ENCODE measurements at regions not wholly inside any gene's neighbourhood (a gene's known extent, or its start where the extent isn't known, plus 50 kb on each side); places are given as distances from the start of the nearest gene placed in this dataset.

- Histone ChIP-seq H3K27ac (no peak overlapping the region), H3K9me3 (no peaks in the 10 kb centered on the region), H3K27me3 (ENCODE audit: low read depth) (no peaks in the 10 kb centered on the region), H3K4me3 (no peak overlapping the region), H3K36me3 (no peaks in the 10 kb centered on the region), H3K4me1 (no peaks in the 10 kb centered on the region)
- DNase-seq (no peak), ATAC-seq (no peak)
- TF ChIP-seq CTCF (IDR thresholded peaks at IDR 0.05): no peak
- intact Hi-C loops (cut with DNase I): no loop called here
These were observed 191.2 kb upstream of the PELI2 start for GRCh38 chr14:55927028-55927427.

GRCh38 chr14:55928276-55928675, 189.9 kb upstream of the PELI2 start:
- no peak for DNase-seq
- H3K27ac ChIP-seq: no peak overlapping the region
- no peaks in the 10 kb centered on the region for H3K9me3 ChIP-seq
- no peaks in the 10 kb centered on the region for H3K27me3 ChIP-seq (ENCODE audit: low read depth)
- no peaks in the 10 kb centered on the region for H3K4me1 ChIP-seq
- H3K36me3 ChIP-seq: no peaks in the 10 kb centered on the region
- no peak overlapping the region for H3K4me3 ChIP-seq
- peak in 1 of 2 donors; percentile 37 for ATAC-seq
- intact Hi-C loops (cut with DNase I): no loop called here
- TF ChIP-seq CTCF (IDR thresholded peaks at IDR 0.05): no peak

GRCh38 chr14:55929136-55929535, 189.1 kb upstream of the PELI2 start:
- no peak for TF ChIP-seq CTCF (IDR thresholded peaks at IDR 0.05)
- no peaks in the 10 kb centered on the region for H3K36me3 ChIP-seq

GRCh38 chr14:55930016-55930784, 188.0 kb upstream of the PELI2 start:
- no peaks in the 10 kb centered on the region for H3K27me3 ChIP-seq (ENCODE audit: low read depth)
- H3K27ac ChIP-seq: no peak overlapping the region
- no peaks in the 10 kb centered on the region for H3K36me3 ChIP-seq

More at GRCh38 chr14:55929136-55929535, 189.1 kb upstream of the PELI2 start:
- DNase-seq (no peak), ATAC-seq (no peak)
- H3K27ac ChIP-seq: no peak overlapping the region
- H3K9me3 ChIP-seq: no peaks in the 10 kb centered on the region
- intact Hi-C loops (cut with DNase I): no loop called here
- H3K27me3 ChIP-seq (ENCODE audit: low read depth): no peaks in the 10 kb centered on the region
- H3K4me3 ChIP-seq: no peak overlapping the region
- no peaks in the 10 kb centered on the region for H3K4me1 ChIP-seq

GRCh38 chr14:55936691-55937090, 181.5 kb upstream of the PELI2 start:
- no peak overlapping the region for H3K4me3 ChIP-seq
- ATAC-seq: no peak
- intact Hi-C loops (cut with DNase I): no loop called here
- DNase-seq: no peak
- H3K27ac ChIP-seq: no peak overlapping the region
- no peak for TF ChIP-seq CTCF (IDR thresholded peaks at IDR 0.05)
- no peaks in the 10 kb centered on the region for H3K36me3 ChIP-seq
- H3K4me1 ChIP-seq: no peaks in the 10 kb centered on the region
- H3K9me3 ChIP-seq: no peaks in the 10 kb centered on the region
- H3K27me3 ChIP-seq (ENCODE audit: low read depth): no peaks in the 10 kb centered on the region

More at GRCh38 chr14:55930016-55930784, 188.0 kb upstream of the PELI2 start:
- Histone ChIP-seq H3K9me3 (no peaks in the 10 kb centered on the region), H3K4me1 (no peaks in the 10 kb centered on the region), H3K4me3 (no peak overlapping the region)
- ATAC-seq: no peak
- no peak for TF ChIP-seq CTCF (IDR thresholded peaks at IDR 0.05)
- DNase-seq: no peak
- intact Hi-C loops (cut with DNase I): no loop called here

Data from lower lobe of right lung (tissue), 2 donors.